ENCODE measurements at regions not wholly inside any gene's neighbourhood (a gene's known extent, or its start where the extent isn't known, plus 50 kb on each side); places are given as distances from the start of the nearest gene placed in this dataset.

GRCh38 chr5:106720367-106720766 is 950.4 kb downstream of the EFNA5 start:
- Histone ChIP-seq H3K36me3 (ENCODE audit: control insufficient read depth, insufficient read depth, low read length) (no peaks in the 10 kb centered on the region), H3K4me3 (ENCODE audit: low read depth, low read length) (no peak overlapping the region), H3K27me3 (ENCODE audit: control insufficient read depth, insufficient read depth, low read length) (no peaks in the 10 kb centered on the region)
- TF ChIP-seq CTCF (IDR thresholded peaks at IDR 0.05; ENCODE audit: insufficient read depth, low read length, poor library complexity, severe bottlenecking), result no peak
- no peak for DNase-seq (ENCODE audit: low read depth)

- Histone ChIP-seq H3K27me3 (ENCODE audit: control insufficient read depth, insufficient read depth, low read length) (no peaks in the 10 kb centered on the region), H3K4me3 (ENCODE audit: low read depth, low read length) (no peak overlapping the region), H3K36me3 (ENCODE audit: control insufficient read depth, insufficient read depth, low read length) (no peaks in the 10 kb centered on the region)
- TF ChIP-seq CTCF (IDR thresholded peaks at IDR 0.05; ENCODE audit: insufficient read depth, low read length, poor library complexity, severe bottlenecking), result no peak
- no peak for DNase-seq (ENCODE audit: low read depth)
These were observed 970.9 kb downstream of the EFNA5 start for GRCh38 chr5:106699796-106700195.

GRCh38 chr5:106699198-106699597 is 971.5 kb downstream of the EFNA5 start:
- DNase-seq (ENCODE audit: low read depth), result no peak
- no peak overlapping the region for H3K4me3 ChIP-seq (ENCODE audit: low read depth, low read length)
- TF ChIP-seq CTCF (IDR thresholded peaks at IDR 0.05; ENCODE audit: insufficient read depth, low read length, poor library complexity, severe bottlenecking), result no peak

GRCh38 chr5:106698169-106698568 is 972.6 kb downstream of the EFNA5 start:
- H3K4me3 ChIP-seq (ENCODE audit: low read depth, low read length), result no peak overlapping the region
- TF ChIP-seq CTCF (IDR thresholded peaks at IDR 0.05; ENCODE audit: insufficient read depth, low read length, poor library complexity, severe bottlenecking), result no peak
- no peak for DNase-seq (ENCODE audit: low read depth)
- H3K27me3 ChIP-seq (ENCODE audit: control insufficient read depth, insufficient read depth, low read length), result no peaks in the 10 kb centered on the region
- no peaks in the 10 kb centered on the region for H3K36me3 ChIP-seq (ENCODE audit: control insufficient read depth, insufficient read depth, low read length)

More at GRCh38 chr5:106699198-106699597, 971.5 kb downstream of the EFNA5 start:
- H3K36me3 ChIP-seq (ENCODE audit: control insufficient read depth, insufficient read depth, low read length), result no peaks in the 10 kb centered on the region
- no peaks in the 10 kb centered on the region for H3K27me3 ChIP-seq (ENCODE audit: control insufficient read depth, insufficient read depth, low read length)

- no peak for DNase-seq (ENCODE audit: low read depth)
- no peaks in the 10 kb centered on the region for H3K36me3 ChIP-seq (ENCODE audit: control insufficient read depth, insufficient read depth, low read length)
- H3K4me3 ChIP-seq (ENCODE audit: low read depth, low read length), result no peak overlapping the region
- TF ChIP-seq CTCF (IDR thresholded peaks at IDR 0.05; ENCODE audit: insufficient read depth, low read length, poor library complexity, severe bottlenecking), result no peak
- H3K27me3 ChIP-seq (ENCODE audit: control insufficient read depth, insufficient read depth, low read length), result no peaks in the 10 kb centered on the region
These were observed 979.0 kb downstream of the EFNA5 start for GRCh38 chr5:106691701-106692100.

- Histone ChIP-seq H3K36me3 (ENCODE audit: control insufficient read depth, insufficient read depth, low read length) (no peaks in the 10 kb centered on the region), H3K27me3 (ENCODE audit: control insufficient read depth, insufficient read depth, low read length) (no peaks in the 10 kb centered on the region), H3K4me3 (ENCODE audit: low read depth, low read length) (no peak overlapping the region)
- TF ChIP-seq CTCF (IDR thresholded peaks at IDR 0.05; ENCODE audit: insufficient read depth, low read length, poor library complexity, severe bottlenecking), result no peak
- no peak for DNase-seq (ENCODE audit: low read depth)
These were observed 980.2 kb downstream of the EFNA5 start for GRCh38 chr5:106690585-106690984.
